ENCODE measurements at regions not wholly inside any gene's neighbourhood (a gene's known extent, or its start where the extent isn't known, plus 50 kb on each side); places are given as distances from the start of the nearest gene placed in this dataset.
"Not testable (repeated sequence)": the region's sequence is repeated elsewhere in the genome, so short reads cannot be mapped to it uniquely, and the experiment has no call there.

- DNase-seq (ENCODE audit: low spot score), result no peak
These were observed 135.0 kb downstream of the RALA start for GRCh38 chr7:39758234-39758970.

- DNase-seq (ENCODE audit: low spot score), result no peak
These were observed 138.1 kb downstream of the RALA start for GRCh38 chr7:39761449-39761848.

GRCh38 chr7:39762466-39762865 lies 139.1 kb downstream of the RALA start:
- not testable (repeated sequence) for DNase-seq (ENCODE audit: low spot score)

- not testable (repeated sequence) for DNase-seq (ENCODE audit: low spot score)
These were observed 139.5 kb downstream of the RALA start for GRCh38 chr7:39762881-39763280.

- not testable (repeated sequence) for DNase-seq (ENCODE audit: low spot score)
These were observed 142.5 kb downstream of the RALA start for GRCh38 chr7:39765833-39766232.

- not testable (repeated sequence) for DNase-seq (ENCODE audit: low spot score)
These were observed 145.1 kb downstream of the RALA start for GRCh38 chr7:39768439-39768838.

- DNase-seq (ENCODE audit: low spot score), result not testable (repeated sequence)
These were observed 151.0 kb downstream of the RALA start for GRCh38 chr7:39774341-39774851.

GRCh38 chr7:39781557-39781956 lies 158.2 kb downstream of the RALA start:
- DNase-seq (ENCODE audit: low spot score), result not testable (repeated sequence)

GRCh38 chr7:39786440-39786839 lies 163.1 kb downstream of the RALA start:
- not testable (repeated sequence) for DNase-seq (ENCODE audit: low spot score)

- not testable (repeated sequence) for DNase-seq (ENCODE audit: low spot score)
These were observed 159.0 kb upstream of the CDK13 start for GRCh38 chr7:39791035-39791434.

GRCh38 chr7:39791911-39792310 lies 158.1 kb upstream of the CDK13 start:
- DNase-seq (ENCODE audit: low spot score), result not testable (repeated sequence)

- not testable (repeated sequence) for DNase-seq (ENCODE audit: low spot score)
These were observed 157.0 kb upstream of the CDK13 start for GRCh38 chr7:39793026-39793425.

- not testable (repeated sequence) for DNase-seq (ENCODE audit: low spot score)
These were observed 156.2 kb upstream of the CDK13 start for GRCh38 chr7:39793851-39794250.

- DNase-seq (ENCODE audit: low spot score), result not testable (repeated sequence)
These were observed 153.1 kb upstream of the CDK13 start for GRCh38 chr7:39796947-39797346.

GRCh38 chr7:39798077-39798476 lies 152.0 kb upstream of the CDK13 start:
- not testable (repeated sequence) for DNase-seq (ENCODE audit: low spot score)

GRCh38 chr7:39808796-39809481 lies 141.1 kb upstream of the CDK13 start:
- no peak for DNase-seq (ENCODE audit: low spot score)

GRCh38 chr7:39810204-39810642 lies 139.8 kb upstream of the CDK13 start:
- DNase-seq (ENCODE audit: low spot score), result no peak

GRCh38 chr7:39810710-39811109 lies 139.3 kb upstream of the CDK13 start:
- no peak for DNase-seq (ENCODE audit: low spot score)

GRCh38 chr7:39811161-39811614 lies 138.9 kb upstream of the CDK13 start:
- DNase-seq (ENCODE audit: low spot score), result no peak

GRCh38 chr7:39816462-39817060 lies 133.5 kb upstream of the CDK13 start:
- no peak for DNase-seq (ENCODE audit: low spot score)

GRCh38 chr7:39819514-39819913 lies 130.5 kb upstream of the CDK13 start:
- DNase-seq (ENCODE audit: low spot score), result no peak

- DNase-seq (ENCODE audit: low spot score), result no peak
These were observed 125.4 kb upstream of the CDK13 start for GRCh38 chr7:39824456-39825200.
